ENCODE measurements at regions not wholly inside any gene's neighbourhood (a gene's known extent, or its start where the extent isn't known, plus 50 kb on each side); places are given as distances from the start of the nearest gene placed in this dataset.

DNA sequence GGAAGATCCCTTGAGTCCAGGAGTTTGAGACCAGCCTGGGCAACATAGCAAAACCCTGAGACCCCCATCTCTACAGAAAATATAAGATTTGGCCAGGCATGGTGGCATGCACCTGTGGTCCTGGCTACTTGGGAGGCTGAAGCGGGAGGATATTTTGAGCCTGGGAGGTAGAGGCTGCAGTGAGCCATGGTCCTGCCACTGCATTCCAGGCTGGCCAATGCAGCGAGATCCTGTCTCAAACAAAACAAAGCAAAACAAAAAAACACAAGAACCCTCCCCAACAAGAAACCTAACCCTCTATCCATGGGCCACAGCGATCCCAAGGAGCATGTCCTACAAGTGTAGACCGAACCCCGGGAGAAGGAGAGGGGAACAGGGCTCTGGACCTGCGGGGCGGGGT, 133.3 kb downstream of the MGAT5B start:
- H3K36me3 ChIP-seq: no peaks in the 10 kb centered on the region
- in situ Hi-C loops (cut with MboI; ENCODE audit: low pct_ligation_motif_present in 1 of 4, low pct_unique_long_range_greater_than_20kb in 1 of 4, low sequenced_read_pairs in 3 of 4): no loop called here
- H3K4me3 ChIP-seq: no peak overlapping the region
- H3K4me1 ChIP-seq: no peaks in the 10 kb centered on the region
- WGBS, 2 donors (ENCODE audit: low coverage in 1 of 2): 96 to 97% methylated on average over 5 to 7 of the region's 7 CpGs
- DNase-seq: no peak
- TF ChIP-seq POLR2AphosphoS5 (IDR thresholded peaks at IDR 0.05) (no peak), EP300 (IDR thresholded peaks at IDR 0.05; ENCODE audit: low read depth) (no peak), POLR2A (IDR thresholded peaks at IDR 0.05) (no peak)
- TF ChIP-seq, protein P1, sequence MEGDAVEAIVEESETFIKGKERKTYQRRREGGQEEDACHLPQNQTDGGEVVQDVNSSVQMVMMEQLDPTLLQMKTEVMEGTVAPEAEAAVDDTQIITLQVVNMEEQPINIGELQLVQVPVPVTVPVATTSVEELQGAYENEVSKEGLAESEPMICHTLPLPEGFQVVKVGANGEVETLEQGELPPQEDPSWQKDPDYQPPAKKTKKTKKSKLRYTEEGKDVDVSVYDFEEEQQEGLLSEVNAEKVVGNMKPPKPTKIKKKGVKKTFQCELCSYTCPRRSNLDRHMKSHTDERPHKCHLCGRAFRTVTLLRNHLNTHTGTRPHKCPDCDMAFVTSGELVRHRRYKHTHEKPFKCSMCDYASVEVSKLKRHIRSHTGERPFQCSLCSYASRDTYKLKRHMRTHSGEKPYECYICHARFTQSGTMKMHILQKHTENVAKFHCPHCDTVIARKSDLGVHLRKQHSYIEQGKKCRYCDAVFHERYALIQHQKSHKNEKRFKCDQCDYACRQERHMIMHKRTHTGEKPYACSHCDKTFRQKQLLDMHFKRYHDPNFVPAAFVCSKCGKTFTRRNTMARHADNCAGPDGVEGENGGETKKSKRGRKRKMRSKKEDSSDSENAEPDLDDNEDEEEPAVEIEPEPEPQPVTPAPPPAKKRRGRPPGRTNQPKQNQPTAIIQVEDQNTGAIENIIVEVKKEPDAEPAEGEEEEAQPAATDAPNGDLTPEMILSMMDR (IDR thresholded peaks at IDR 0.05): no peak
- H3K27me3 ChIP-seq: peaks cover 21% of the 10 kb centered on the region
- intact Hi-C loops (cut with DNase I; ENCODE audit: low total_unique reads): no loop called here
- no peak overlapping the region for H3K27ac ChIP-seq
- no peaks in the 10 kb centered on the region for H3K9me3 ChIP-seq

DNA sequence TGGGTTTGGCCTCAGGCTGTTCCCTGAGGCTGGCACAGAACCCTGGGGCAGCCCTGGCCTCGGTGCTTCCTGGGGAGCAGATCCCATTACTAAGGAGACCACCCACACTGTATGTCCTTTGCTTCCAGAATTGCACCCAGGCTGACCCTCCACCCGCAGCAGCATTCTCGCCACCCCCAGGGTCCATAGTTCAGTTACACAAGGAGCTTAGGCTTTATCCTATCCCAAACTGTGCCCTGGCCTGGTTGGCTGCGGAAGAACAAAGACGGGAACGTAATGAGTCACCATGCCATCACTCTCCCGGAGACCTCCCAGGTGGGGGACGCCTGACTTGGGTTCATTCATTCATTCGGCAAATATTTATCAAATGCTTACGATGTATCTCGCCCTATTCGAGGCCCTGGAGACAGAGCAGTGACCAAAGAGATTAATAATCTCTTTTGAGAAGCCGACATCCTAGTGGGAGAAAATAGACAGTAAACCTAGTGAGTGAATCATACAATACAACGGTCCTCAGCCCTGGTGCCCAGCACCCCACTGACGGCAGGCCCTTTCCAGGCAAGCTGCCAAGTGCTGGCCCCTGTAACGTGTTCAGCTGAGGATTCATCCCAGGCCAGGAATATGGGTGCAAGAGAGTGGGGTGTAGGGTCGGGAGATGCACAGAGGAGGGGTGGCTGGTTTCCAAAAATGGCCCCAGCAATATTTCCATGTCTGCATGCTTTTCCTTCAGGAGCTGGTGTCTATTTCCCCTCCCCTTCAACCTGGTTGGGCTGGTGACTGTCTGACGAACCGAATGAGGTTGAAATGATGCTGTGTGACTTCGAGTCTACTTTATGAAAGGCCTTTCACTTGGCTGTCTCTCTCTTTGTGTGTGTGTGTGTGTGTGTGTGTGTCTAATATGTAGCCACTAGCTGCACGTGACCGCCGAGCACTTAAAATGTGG, 134.2 kb downstream of the MGAT5B start:
- H3K27me3 ChIP-seq: peaks cover 15% of the 10 kb centered on the region

GRCh38 chr17:77003699-77004098, 135.5 kb downstream of the MGAT5B start:
- 83% methylated on average over 2 of the region's 2 CpGs; no CpG with 5 or more reads in 1 of the 2 donors for WGBS, 2 donors (ENCODE audit: low coverage in 1 of 2)
- Histone ChIP-seq H3K27me3 (peaks cover 15% of the 10 kb centered on the region), H3K9me3 (no peaks in the 10 kb centered on the region), H3K27ac (no peak overlapping the region), H3K4me3 (no peak overlapping the region), H3K4me1 (no peaks in the 10 kb centered on the region), H3K36me3 (no peaks in the 10 kb centered on the region)
- in situ Hi-C loops (cut with MboI; ENCODE audit: low pct_ligation_motif_present in 1 of 4, low pct_unique_long_range_greater_than_20kb in 1 of 4, low sequenced_read_pairs in 3 of 4) (no loop called here), intact Hi-C loops (cut with DNase I; ENCODE audit: low total_unique reads) (no loop called here)
- no peak for DNase-seq
- TF ChIP-seq, protein P1 (IDR thresholded peaks at IDR 0.05): no peak
- TF ChIP-seq POLR2AphosphoS5 (IDR thresholded peaks at IDR 0.05) (no peak), POLR2A (IDR thresholded peaks at IDR 0.05) (no peak), EP300 (IDR thresholded peaks at IDR 0.05; ENCODE audit: low read depth) (no peak)

More for the DNA sequence above, 134.2 kb downstream of the MGAT5B start:
- WGBS, 2 donors (ENCODE audit: low coverage in 1 of 2): 52 to 62% methylated on average over 5 to 23 of the region's 23 CpGs
- Histone ChIP-seq H3K27ac (no peak overlapping the region), H3K9me3 (no peaks in the 10 kb centered on the region), H3K36me3 (no peaks in the 10 kb centered on the region), H3K4me3 (no peak overlapping the region), H3K4me1 (no peaks in the 10 kb centered on the region)
- no peak for TF ChIP-seq POLR2A (IDR thresholded peaks at IDR 0.05)
- in situ Hi-C loops (cut with MboI; ENCODE audit: low pct_ligation_motif_present in 1 of 4, low pct_unique_long_range_greater_than_20kb in 1 of 4, low sequenced_read_pairs in 3 of 4): no loop called here
- no peak for DNase-seq
- intact Hi-C loops (cut with DNase I; ENCODE audit: low total_unique reads): no loop called here

DNA sequence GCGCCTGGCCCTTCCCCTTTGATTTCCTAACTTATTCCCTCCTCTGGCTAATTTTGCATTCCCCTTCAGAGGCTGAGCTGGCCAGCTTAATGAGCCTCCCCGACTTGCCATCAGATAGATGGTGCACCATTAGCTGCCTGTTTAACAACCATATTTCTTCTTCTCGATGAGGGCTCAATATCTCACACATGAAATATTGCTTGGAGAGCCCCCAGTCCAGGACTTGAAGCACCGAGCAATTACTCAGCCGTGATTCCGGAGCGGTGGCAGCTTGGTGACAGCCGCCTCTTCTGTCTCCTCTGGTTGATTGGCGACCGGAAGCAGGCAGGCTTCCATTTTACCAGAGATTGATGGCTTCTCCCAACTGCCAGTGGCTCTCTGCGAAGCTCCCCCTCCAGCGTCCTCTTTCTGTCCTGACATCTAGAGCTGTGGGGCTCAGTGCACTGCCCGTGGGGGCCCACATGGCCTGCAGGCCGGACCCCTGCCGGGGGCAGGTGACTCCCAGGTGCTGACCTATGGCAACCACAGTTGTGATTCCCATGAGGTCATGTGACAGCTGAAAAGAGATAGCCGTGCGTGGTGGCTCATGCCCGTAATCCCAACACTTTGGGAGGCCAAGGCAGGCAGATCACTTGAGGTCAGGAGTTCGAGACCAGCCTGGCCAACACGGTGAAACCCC, 133.7 kb upstream of the SEC14L1 start:
- Histone ChIP-seq H3K4me1 (no peaks in the 10 kb centered on the region), H3K36me3 (no peaks in the 10 kb centered on the region), H3K4me3 (no peak overlapping the region), H3K27ac (no peak overlapping the region), H3K9me3 (peaks cover 10 to 11% of the 10 kb centered on the region in 2 donors), H3K27me3 (peaks cover 22% of the 10 kb centered on the region)
- TF ChIP-seq POLR2AphosphoS5 (IDR thresholded peaks at IDR 0.05): no peak
- TF ChIP-seq, protein P1 (IDR thresholded peaks at IDR 0.05): no peak
- no peak for TF ChIP-seq EP300 (IDR thresholded peaks at IDR 0.05; ENCODE audit: low read depth)
- no peak for TF ChIP-seq POLR2A (IDR thresholded peaks at IDR 0.05)
- intact Hi-C loops (cut with DNase I; ENCODE audit: low total_unique reads) (no loop called here), in situ Hi-C loops (cut with MboI; ENCODE audit: low pct_ligation_motif_present in 1 of 4, low pct_unique_long_range_greater_than_20kb in 1 of 4, low sequenced_read_pairs in 3 of 4) (no loop called here)
- DNase-seq: no peak
- WGBS, 2 donors (ENCODE audit: low coverage in 1 of 2): 73 to 82% methylated on average over 2 to 20 of the region's 20 CpGs
